HG03064 (cell line): ENCODE measurements at regions not wholly inside any gene's neighbourhood (a gene's known extent, or its start where the extent isn't known, plus 50 kb on each side); places are given as distances from the start of the nearest gene placed in this dataset.

Experiments used
- ATAC-seq: cut with Tn5 transposase; IDR thresholded peaks from one replicate; pipeline ENCODE4 v1.9.1; 2021; ENCODE audit warnings: low read depth; ENCODE audit not compliant: unreplicated experiment

DNA sequence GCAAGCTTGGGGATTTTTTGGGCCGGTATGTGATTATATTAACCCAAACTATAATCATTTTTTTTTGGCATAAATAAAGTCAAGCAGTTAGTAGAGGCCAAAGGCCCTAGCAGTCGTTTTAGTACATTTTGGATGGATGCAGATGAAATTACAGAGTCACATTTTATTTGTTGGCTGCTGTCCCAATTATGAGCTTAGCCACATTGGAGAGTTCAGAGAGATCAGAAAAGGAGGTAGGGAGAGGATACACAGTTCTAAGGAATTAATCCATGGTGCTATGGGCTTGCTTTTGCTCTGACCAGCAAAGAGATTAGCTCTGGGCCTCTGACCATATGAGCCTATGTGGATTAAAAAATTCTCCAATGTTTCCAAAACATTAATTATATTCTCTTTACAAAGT is 395.1 kb downstream of the RAPGEF2 start:
- no peak for ATAC-seq

DNA sequence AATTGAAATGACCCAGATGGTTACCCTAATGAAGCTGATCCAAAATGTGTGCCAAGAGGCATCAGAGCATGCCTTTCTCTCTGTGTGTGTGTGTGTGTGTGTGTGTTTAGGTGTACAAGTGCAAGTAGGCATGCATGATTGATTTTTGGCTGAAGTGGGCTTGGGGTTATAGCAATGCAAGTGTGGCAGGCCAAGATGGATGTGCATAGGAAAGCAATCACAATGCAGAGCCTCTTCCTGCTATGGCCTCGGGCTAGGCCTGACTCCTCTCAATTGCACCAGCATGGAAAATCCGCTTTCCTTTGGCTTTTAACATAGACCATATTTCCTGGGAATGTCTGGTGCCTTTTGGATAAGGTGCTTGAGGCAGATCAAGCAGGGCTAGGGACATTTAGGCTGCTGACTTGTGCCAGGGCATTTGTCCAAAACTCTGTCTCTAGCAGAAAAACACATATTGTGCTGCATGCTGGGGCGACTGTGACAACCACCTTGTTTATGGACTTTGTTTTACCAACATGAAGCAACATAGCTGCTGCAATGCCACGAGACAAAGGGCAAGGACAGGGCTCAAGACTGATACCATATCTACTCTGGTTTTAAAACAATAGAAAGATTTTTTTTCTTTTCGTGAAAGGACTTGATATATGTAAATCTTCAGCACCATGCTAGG is 395.7 kb downstream of the RAPGEF2 start:
- no peak for ATAC-seq

DNA sequence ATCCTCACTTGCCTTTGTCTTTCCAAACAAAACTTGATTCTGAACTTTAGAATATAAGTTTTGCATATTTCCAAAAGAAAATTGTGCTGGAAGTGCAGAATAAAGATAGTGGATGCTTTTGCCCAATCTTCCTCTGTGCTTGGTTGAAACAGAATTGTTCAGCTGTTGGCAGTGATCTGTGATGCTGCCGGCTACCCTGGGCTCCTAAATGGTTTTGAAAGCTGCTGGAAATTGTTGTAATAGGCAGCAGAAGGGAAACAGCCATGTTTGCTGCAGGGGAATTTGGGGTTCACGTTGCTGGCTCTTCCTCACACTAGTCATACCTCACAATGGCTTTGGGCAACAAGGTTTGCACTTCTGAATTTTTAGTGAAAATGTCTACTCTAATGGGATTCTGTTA is 398.0 kb downstream of the RAPGEF2 start:
- no peak for ATAC-seq

DNA sequence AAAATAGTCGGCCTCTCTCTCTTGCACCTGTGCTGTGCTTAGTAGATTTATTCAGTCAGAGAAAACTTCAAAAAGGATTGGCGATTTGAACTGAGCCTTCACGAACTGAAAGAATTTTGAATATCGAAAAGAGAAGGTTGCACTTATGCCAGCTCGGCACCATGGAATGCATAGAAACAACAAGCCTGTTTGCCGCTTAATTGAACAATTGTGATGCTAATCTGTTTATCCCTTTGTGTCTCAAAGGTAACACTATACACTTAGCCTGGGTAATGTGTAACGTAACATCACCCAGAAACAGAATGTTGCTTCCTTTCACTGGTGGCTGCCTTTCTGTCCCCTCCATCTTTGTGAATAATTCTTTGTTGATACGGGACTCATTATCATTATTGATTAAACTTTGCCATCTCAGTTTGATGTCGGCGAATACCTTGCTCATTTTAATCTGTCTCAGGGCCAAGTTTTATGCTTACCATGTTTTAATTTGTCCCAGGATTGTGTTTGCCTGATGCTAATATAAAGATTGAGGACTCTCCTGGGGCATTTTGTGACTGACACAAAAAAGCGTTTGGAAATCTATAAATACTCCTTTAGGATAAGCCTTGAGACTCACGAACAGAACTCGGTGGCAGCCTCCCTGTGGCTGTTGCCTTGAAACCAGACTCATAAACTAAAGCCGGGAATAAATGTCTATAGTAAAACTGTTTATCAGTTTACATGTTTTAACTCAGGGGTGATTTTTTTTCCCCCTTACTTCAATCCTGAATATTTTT is 400.5 kb downstream of the RAPGEF2 start:
- no peak for ATAC-seq

DNA sequence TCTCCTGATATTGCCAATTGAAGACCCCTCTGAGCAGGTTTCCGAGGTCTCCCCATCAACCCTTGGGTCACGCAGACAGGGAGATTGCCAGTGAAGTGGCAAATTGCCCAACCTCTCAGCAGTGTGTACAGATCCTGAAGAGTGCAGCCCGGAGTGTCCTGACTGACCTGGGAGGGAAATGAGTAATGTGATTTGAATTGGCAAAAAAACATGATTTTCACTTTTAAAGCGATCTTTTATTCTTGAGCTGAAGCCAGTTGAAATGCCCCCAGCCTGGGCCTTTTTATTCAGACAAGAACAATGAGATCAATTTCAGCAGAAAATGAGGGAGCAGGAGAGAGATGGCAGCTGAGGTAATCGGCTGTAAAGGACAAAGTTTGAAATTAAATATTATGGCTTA is 401.8 kb downstream of the RAPGEF2 start:
- no peak for ATAC-seq

DNA sequence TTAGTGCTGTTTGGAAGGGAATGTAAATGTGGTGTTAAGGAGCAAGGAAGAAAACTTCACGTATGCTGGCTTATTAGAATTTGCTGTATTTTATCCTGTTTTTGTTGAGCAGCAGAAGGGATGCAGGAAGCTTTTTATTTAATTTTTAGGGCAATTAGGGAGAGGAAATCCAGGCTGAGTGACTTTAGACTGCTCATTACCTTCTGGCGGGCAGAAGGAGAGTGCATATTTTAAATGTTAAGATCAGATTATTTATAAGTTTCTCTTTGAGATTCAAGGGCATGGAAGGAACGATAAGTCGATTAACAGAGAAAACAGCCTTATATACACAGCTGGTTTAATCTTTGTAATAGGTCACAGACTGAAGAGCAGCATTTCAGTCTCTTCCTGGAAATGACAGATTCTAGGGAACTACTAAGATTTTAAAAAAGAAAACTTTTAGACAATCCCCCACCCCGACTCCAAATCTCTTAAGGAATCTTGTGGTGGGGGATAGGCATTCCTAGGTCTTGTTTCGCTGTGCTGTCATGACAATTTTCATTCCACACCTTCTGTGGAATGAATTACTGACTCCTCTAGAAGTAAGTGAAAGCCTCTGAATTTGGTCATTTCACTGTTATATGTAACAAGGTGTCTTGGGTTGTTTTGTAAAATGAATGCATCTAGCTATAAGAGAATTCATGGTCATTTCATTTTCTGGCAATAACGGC is 402.5 kb downstream of the RAPGEF2 start:
- ATAC-seq, result no peak

DNA sequence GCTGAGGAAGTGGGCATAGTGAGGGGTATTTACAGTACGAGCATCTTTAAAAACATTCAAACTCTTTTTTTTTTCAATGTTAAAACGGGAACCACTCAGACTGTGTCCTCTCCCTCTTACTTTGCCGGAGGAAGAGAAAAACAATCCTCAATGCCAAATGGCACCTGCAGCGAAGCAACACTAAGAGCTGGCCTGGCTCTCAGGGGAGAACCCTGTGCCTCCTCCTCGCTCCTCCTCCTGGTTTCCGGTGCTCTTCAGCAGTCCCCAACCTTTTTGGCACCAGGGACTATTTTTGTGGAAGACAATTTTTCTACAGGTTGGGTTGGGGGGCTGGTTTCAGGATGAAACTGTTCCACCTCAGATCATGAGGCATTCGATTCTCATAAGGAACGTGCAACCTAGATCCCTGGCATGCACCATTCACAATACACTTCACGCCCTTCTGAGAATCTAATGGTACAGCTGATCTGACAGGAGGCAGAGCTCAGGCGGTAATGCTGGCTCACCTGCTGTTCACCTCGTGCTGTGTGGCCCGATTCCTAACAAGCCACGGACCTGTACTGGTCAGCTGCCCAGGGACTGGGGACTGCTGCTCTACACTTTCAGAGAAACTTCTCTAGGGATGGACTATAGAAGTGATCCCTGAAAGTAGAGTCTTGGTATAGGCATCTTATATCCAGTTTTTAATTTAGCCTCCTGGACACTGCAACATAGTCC is 404.1 kb downstream of the RAPGEF2 start:
- ATAC-seq, result no peak

DNA sequence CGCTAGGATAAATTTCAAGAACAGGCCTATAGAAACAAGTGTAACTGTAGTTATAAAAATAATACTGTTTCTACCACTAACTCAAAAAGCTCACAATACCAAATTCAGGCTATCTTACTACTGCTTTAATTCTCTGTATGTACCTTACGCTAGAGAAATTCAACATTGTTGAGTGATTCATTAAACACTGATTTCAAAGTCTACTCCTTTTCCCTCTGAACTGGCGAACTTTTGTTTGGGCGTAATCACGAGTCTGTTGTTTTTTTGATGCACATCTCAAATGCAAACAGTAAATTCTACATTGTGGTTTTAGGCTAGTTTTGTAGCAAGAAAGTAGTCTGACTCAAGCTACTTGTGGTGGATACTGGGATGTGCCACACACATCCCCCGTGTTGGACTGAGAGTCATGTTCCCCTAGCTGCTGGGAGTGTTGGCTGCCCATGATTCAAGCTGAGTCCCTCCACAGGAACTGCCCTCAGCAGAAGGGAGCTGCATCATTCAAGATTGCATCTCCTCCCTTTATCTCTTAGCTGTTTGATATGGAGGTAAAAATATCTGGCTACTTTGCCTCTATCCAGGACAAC is 406.1 kb downstream of the RAPGEF2 start:
- ATAC-seq, result no peak

DNA sequence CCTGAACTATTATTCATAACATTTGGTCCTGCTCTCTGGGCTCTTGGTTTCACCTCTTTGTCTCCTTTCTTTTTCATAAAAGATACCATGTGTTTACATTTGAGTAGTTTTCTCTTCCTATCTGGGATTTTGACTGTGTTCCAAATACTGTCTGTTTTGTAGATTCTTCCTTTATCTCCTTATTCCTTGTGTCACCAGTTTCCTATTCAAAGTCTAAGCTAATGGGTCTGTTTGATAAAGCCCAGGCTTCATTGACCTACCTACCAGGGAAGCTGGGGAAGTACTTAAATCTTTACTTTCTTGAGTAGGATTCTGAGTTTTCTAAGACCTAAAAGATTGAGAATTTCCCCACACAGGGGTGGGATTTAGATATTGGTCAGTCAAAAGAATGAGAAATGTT is 409.5 kb downstream of the RAPGEF2 start:
- ATAC-seq, result no peak

DNA sequence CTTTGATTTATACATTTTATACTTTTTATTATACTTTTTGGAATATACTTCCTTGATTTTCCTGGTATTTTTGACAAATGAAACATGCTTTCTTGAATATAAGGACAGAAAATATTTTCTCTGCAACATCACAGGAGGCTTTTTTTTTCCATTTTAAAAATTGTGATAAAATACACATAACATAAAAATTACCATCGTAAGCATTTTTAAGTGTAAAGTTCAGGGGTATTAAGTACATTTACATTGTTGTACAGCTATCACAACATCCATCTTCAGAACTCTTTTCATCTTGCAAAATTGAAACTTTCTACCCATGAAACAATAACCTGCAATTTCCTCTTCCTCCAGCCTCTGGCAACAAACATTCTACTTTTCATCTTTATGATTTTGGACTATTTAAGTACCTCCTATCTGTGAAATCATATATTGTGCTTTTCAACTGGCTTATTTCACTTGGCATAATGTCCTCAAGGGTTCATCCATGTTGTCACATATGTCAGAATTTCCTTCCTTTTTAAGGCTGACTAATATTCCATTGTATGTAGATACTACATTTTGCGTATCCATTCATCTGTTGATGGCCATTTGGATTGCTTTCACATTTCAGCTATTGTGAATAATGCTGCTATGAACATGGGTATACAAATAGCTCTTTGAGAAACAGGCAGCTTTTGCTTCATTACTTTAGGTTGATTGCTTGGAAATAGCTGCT is 412.6 kb downstream of the RAPGEF2 start:
- no peak for ATAC-seq

DNA sequence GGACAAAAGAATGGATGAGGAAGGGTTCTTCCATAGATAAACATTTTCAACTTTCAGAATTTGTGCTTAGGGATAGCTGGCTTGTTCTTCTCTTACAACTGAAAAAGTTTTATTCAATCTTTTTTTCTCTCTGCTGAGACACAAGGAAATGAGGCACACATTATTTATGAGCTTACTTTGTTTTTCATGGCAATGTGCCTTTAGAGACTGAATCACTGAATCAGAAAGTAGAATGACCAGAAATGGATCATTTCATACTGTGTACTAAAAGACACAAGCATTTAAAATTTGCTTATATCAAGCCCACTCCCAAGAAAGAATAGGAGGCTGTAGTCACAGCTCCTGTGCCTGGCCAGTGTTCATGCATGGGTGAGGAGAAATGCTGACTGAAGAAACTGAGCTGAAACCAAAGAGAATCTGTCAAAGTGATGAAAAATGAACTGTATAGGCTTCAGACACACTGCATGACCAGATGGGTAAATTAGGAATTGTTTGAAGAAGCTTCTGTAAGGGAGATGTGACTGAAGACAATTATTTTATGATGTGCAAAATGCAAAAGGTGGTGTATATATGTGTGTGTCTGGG is 413.8 kb downstream of the RAPGEF2 start:
- no peak for ATAC-seq

DNA sequence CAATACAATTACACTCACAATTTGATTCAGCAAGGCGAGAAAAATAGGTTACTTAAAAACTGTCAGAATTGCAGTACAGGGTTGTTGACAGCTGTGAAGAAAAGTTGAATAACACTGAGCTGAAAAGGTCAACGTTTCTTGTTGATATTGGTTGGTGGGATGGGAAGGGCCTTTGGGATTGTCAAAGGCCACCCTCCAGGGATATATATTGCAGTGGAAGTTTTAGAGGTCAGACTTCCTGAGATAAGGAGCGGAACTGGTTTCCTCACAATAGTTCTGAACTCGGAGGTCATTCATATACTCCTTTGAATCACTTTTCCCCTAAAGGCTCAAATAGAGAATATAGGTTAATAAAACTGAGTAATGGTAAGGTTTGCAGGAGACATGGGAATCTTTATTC is 417.2 kb downstream of the RAPGEF2 start:
- ATAC-seq, result no peak

DNA sequence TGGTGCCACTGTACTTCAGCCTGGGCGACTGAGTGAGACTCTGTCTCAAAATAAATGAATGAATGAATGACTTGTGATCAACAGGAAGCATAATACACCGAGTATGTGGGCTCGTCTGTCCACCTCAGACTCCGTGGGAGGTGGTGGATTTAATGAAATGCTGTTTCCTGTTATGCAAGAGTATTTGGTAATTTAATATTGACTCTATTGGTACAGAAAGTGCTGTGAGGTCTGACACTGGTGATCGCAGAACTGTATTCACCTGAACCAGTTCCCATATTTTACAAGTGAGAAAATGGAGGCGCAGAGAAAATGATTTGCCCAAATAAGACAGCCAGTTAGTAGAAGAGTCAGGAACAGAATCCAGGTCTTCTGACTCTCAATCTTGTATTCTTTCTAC is 423.3 kb downstream of the RAPGEF2 start:
- ATAC-seq, result no peak

DNA sequence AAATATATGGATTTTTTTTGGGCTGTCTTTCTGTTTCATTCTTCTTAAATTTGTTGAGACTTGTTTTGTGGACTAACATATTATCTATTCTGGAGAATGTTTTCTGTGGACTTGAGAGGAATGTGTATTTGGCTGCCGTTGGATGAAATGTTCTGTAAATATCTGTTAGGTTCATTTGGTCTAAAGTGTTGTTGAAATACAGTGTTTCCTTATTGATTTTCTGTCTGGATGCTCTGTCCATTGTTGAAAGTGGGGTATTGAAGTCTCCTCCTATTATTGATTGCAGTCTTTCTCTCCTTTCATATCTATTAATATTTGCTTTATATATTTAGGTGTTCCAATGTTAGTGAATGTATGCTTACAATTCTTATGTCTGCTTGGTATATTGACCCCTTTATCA is 431.8 kb downstream of the RAPGEF2 start:
- ATAC-seq, result no peak

DNA sequence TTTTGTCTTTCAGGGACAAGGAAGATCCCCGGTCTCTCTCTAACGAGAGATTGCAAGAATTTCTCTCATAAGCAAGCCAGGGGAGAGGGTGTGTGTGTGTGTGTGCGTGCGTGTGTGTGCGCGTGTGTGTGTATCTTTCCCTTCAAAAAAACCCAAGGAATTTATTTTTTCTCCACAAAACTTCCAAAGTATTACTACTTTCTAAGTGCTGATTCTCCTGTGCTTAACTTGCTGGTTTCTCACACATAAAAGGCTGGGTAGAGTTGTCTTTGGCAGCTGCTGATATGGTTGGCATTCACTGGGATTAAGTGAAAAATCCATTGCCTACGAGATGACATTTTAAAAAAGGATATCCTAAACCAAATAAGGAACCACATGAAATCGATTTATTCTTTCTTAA is 435.7 kb downstream of the RAPGEF2 start:
- no peak for ATAC-seq

DNA sequence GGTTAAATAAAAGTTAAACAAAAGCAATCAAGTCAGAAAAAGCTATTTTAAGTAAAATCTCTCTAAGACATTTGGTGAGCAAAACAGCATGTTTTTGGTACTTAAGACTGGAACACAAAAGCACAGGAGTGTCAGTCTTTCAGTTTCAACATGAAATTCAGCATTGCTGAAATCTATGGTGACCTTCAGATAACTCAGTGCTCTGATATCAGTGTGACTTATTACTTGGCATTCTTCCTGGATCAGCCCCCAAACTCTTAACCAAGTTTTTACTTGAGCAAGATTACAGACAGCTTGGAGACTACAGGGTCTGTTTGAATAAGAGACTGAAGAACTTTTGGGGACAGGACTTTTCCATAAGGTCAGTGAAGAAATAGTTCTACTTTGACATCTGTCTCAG is 437.2 kb downstream of the RAPGEF2 start:
- no peak for ATAC-seq

DNA sequence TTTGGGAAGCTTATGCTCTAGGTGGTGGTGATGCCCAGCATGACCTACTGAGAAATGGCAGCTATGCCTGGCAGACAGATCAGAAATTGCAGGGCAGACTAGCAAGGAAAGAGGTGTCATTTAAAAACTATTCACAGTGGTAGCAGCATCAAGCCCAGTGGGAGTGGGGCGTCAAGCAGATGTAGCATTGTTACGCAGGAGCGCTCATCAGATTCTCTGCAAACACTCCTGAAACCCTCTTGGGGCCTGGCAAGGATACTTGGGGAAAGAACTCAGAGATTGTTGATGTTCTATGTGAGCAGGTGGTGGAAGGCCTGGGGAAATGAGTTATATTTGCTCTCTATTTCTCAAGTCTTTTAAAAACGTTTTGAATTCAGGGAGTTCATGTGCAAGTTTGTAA is 437.6 kb downstream of the RAPGEF2 start:
- no peak for ATAC-seq

DNA sequence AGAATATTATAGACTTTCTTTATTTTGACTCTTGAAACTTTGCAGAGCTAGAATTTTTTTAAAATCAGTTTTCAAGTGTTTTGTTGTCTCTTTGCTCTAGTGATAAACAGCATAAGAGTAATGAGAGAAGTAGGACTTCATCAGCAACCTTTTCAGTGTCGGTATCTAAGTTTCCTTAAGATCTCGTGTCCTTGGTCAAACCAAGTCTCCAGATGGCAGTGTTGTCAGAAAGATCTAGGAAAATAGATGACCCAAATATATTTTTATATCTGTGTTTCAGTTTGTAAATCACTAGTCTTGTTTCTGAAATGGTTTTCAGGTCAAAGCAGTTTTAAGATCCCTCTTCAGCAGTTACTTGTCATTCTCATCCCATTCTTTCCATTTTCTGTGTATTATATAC is 438.3 kb downstream of the RAPGEF2 start:
- ATAC-seq, result no peak

DNA sequence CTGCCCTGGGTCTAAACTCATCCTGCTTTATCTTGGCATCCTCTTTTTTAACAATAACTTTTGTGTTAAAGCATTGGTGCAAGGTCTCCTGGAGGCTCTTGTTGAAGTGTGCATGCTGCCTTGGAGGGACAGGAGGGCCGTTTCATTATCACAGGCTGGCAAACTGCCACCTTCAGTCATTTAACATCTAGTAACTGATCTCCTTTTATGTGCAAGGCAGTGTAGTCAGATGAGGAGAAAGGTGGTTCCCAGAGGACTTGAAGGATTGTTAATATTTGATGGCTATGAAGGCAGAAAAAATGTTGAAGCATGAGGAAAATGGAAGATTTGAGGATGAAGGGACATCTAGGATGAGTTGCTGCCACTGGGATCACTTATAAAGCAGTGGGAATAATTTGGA is 439.4 kb downstream of the RAPGEF2 start:
- no peak for ATAC-seq

DNA sequence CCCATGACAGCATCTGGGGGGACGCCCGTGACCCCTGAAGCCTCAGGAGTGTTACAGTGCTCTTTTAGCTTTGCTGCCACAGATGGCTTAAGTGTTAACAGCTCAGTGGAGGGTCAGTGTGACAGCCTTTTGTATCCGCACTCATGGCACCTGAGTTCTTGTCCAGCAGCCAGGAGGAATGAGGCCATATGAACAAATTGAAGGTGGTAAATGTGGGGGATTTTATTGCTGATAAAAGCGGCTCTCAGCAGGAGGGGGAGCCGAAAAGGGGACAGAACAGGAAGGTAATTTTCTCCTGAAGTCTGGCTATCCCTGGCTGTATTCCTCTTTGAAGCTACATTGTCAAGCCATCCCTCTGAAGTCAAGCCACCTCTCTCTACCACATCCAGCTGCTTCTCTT is 441.0 kb downstream of the RAPGEF2 start:
- no peak for ATAC-seq
